Gastrocnemius medialis (tissue), 4 donors: ENCODE measurements at regions not wholly inside any gene's neighbourhood (a gene's known extent, or its start where the extent isn't known, plus 50 kb on each side); places are given as distances from the start of the nearest gene placed in this dataset.
A peak's percentile ranks its signal among the peaks of the same experiment; 100 is the strongest.
"Not testable (repeated sequence)": the region's sequence is repeated elsewhere in the genome, so short reads cannot be mapped to it uniquely, and the experiment has no call there.

Experiments
- ATAC-seq, 2 donors: fragments of 150-250 bp; one replicate each; pipeline ENCODE4 v1.9.1; 2016
- DNase-seq, 2 donors: peaks; one replicate each; pipeline ENCODE4 v3.0.0-alpha.2; 2019
- H3K27ac ChIP-seq, 4 donors: fragments of 200-600 bp; sonication (generic); 1 replicate in 1 of 4; 2 replicates in 3 of 4; pipeline ENCODE4 v1.5.1; 2016 to 2018; ENCODE audit warnings: mild to moderate bottlenecking in 2 of 4, moderate library complexity in 1 of 4
- H3K27me3 ChIP-seq, 3 donors: fragments of 200-600 bp; sonication (generic) in 2 of 3; 1 replicate in 1 of 3; 2 replicates in 2 of 3; pipeline versions ENCODE4 v1.5.1 to v1.6.0; 2016 to 2019; ENCODE audit warnings: mild to moderate bottlenecking in 1 of 3, moderate library complexity in 1 of 3
- H3K36me3 ChIP-seq, 2 donors: fragments of 200-600 bp; sonication (generic) in 1 of 2; one replicate each; pipeline ENCODE4 v1.5.1; 2017 to 2018
- H3K4me1 ChIP-seq, 2 donors: fragments of 200-600 bp; sonication (generic) in 1 of 2; one replicate each; pipeline ENCODE4 v1.5.1; 2016 to 2017; ENCODE audit warnings: mild to moderate bottlenecking in 2 of 2
- H3K4me3 ChIP-seq, 4 donors: fragments of 200-600 bp; sonication (generic) in 3 of 4; 1 replicate in 1 of 4; 2 replicates in 3 of 4; pipeline ENCODE4 v1.5.1; 2016 to 2019; ENCODE audit warnings: mild to moderate bottlenecking in 2 of 4
- H3K9me3 ChIP-seq, 3 donors: fragments of 200-600 bp; sonication (generic) in 2 of 3; 1 replicate in 1 of 3; 2 replicates in 2 of 3; pipeline ENCODE4 v1.5.1; 2016 to 2019
- POLR2A ChIP-seq, 2 donors: fragments of 450-650 bp; IDR thresholded peaks; one replicate each; pipeline ENCODE4 v1.6.1; 2017; ENCODE audit warnings: antibody characterized with exemption in 2 of 2, mild to moderate bottlenecking in 2 of 2, moderate library complexity in 2 of 2
- in situ Hi-C, 4 donors: fragments of 200-750 bp; cut with MboI; loops; one replicate each; pipeline versions ENCODE4 v1.15.0 to v1.8.0; 2017; ENCODE audit warnings: low sequenced_read_pairs in 4 of 4
- intact Hi-C: fragments of 100-400 bp; cut with DNase I; formaldehyde crosslinking; loops from one replicate; pipeline ENCODE4 v1.15.1; 2023; ENCODE audit warnings: low total_unique reads
- TF ChIP-seq, protein P1 (sequence below), 5 experiments: fragments of 450-650 bp in 3 of 5; fragments of 200-600 bp in 2 of 5; sonication (generic) in 2 of 5; IDR thresholded peaks in 4 of 5; conservative IDR thresholded peaks in 1 of 5; 1 replicate in 4 of 5; 2 replicates in 1 of 5; pipeline ENCODE4 v1.5.1; 2016 to 2019; ENCODE audit warnings: antibody characterized with exemption in 5 of 5, mild to moderate bottlenecking in 3 of 5, moderate library complexity in 3 of 5

DNA sequence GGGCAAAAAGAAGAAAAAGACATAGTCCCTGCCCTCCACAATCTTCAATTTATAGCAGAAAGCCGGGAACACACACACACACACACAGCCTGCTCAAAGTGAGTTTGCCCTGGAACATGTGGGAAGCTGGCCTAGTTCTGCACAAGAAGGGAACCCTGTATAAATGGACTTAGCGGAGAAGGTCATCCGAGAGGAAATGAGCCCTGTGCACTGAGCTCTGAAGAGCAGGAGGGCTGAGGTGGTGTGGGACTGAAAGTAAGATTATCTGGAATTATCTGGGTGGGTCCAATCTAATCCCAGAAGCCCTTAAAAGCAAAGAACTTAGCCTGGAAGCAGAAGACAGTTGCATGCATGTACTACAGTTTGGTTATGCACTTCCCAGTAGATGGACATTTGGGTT, 90.0 kb upstream of the CTSV start:
- H3K27me3 ChIP-seq: no peaks in the 10 kb centered on the region
- no peaks in the 10 kb centered on the region for H3K9me3 ChIP-seq
- intact Hi-C loops (no loop called here), in situ Hi-C loops (no loop called here)
- H3K36me3 ChIP-seq: no peaks in the 10 kb centered on the region
- no peak for TF ChIP-seq POLR2A (IDR thresholded peaks at IDR 0.05)
- TF ChIP-seq, protein P1, sequence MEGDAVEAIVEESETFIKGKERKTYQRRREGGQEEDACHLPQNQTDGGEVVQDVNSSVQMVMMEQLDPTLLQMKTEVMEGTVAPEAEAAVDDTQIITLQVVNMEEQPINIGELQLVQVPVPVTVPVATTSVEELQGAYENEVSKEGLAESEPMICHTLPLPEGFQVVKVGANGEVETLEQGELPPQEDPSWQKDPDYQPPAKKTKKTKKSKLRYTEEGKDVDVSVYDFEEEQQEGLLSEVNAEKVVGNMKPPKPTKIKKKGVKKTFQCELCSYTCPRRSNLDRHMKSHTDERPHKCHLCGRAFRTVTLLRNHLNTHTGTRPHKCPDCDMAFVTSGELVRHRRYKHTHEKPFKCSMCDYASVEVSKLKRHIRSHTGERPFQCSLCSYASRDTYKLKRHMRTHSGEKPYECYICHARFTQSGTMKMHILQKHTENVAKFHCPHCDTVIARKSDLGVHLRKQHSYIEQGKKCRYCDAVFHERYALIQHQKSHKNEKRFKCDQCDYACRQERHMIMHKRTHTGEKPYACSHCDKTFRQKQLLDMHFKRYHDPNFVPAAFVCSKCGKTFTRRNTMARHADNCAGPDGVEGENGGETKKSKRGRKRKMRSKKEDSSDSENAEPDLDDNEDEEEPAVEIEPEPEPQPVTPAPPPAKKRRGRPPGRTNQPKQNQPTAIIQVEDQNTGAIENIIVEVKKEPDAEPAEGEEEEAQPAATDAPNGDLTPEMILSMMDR (IDR thresholded peaks at IDR 0.05 in 4 of 5, conservative IDR thresholded peaks at IDR 0.05 in 1 of 5): no peak
- ATAC-seq (no peak), DNase-seq (no peak)
- no peak overlapping the region for H3K27ac ChIP-seq
- H3K4me3 ChIP-seq: no peak overlapping the region
- no peaks in the 10 kb centered on the region for H3K4me1 ChIP-seq

- Histone ChIP-seq H3K9me3 (no peaks in the 10 kb centered on the region), H3K27ac (no peak overlapping the region), H3K27me3 (no peaks in the 10 kb centered on the region), H3K36me3 (no peaks in the 10 kb centered on the region), H3K4me3 (no peak overlapping the region), H3K4me1 (no peaks in the 10 kb centered on the region)
- in situ Hi-C loops (no loop called here), intact Hi-C loops (no loop called here)
- DNase-seq: no peak
- no peak for ATAC-seq
- TF ChIP-seq POLR2A (IDR thresholded peaks at IDR 0.05): no peak
- TF ChIP-seq, protein P1 (IDR thresholded peaks at IDR 0.05 in 4 of 5, conservative IDR thresholded peaks at IDR 0.05 in 1 of 5): no peak
Observed at GRCh38 chr9:97124256-97124655, 85.3 kb upstream of the CTSV start.

DNA sequence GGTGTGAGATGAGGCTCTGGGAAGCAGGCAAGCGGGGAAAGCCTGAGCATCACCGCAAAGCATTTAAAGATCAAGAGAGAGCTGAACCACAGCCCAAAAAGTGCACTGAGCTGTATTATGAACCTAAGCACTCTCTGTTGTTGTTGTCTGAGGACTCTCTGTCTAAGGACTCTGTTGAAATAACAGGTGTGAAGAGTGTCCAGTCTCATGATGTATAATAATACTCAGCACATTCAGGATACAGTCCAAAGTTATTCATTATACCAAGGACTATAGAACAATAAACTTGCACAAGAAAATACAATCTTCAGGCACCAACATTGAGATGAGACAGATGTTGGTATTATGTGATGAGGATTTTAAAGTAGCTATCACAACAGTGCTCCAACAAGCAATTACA, 71.8 kb upstream of the CTSV start:
- Histone ChIP-seq H3K27ac (no peak overlapping the region), H3K9me3 (no peaks in the 10 kb centered on the region), H3K4me1 (no peaks in the 10 kb centered on the region), H3K27me3 (no peaks in the 10 kb centered on the region), H3K4me3 (no peak overlapping the region), H3K36me3 (no peaks in the 10 kb centered on the region)
- DNase-seq (no peak), ATAC-seq (no peak)
- intact Hi-C loops (no loop called here), in situ Hi-C loops (loop anchor here in 2 of 4 donors (10.0 kb wide), 1 partner anchor 256 kb away; the partner anchor contains the start of gene ZNF782 (in 2 of the 2))
- TF ChIP-seq, protein P1 (IDR thresholded peaks at IDR 0.05 in 4 of 5, conservative IDR thresholded peaks at IDR 0.05 in 1 of 5): no peak
- no peak for TF ChIP-seq POLR2A (IDR thresholded peaks at IDR 0.05)

DNA sequence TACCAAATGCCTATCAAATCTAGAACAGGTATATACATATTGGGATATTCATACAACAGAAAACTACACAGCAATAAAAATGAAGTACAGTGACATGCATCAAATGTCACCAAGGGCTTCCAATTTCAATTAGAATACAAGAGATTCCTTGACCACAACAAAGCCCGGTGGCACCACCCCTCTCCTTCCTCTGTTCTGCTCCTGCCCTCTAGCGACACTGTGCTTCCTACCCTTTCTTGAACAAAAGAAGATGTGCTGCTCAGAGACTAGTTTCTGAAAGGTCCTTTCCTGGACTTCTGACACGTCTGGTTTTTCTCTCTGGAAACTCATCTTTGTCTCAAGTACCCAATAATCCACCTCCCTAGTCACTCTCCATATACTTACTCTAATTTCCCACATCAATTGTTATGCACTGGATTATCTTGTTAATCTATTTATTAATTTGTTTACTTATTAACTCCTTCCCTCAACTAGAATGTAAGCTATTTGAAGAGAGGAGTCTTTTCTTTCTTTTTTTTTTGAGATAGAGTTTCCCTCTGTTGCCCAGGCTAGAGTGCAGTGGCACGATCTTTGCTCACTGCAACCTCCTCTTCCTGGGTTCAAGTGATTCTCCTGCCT, 70.4 kb upstream of the CTSV start:
- Histone ChIP-seq H3K9me3 (no peaks in the 10 kb centered on the region), H3K4me1 (no peaks in the 10 kb centered on the region), H3K4me3 (no peak overlapping the region), H3K36me3 (no peaks in the 10 kb centered on the region), H3K27me3 (no peaks in the 10 kb centered on the region), H3K27ac (no peak overlapping the region)
- no peak for TF ChIP-seq POLR2A (IDR thresholded peaks at IDR 0.05)
- TF ChIP-seq, protein P1 (IDR thresholded peaks at IDR 0.05 in 4 of 5, conservative IDR thresholded peaks at IDR 0.05 in 1 of 5): peak in 3 of 5 experiments; percentile 28 to 61 (median 57)
- DNase-seq (peak; percentile 14 to 40), ATAC-seq (peak in 1 of 2 donors; percentile 78)
- intact Hi-C loops (loop anchor here (1.0 kb wide), 1 partner anchor 253 kb away; no protein-coding TSS in a partner anchor), in situ Hi-C loops (loop anchor here in 1 of 4 donors (10.0 kb wide), 1 partner anchor 255 kb away; the partner anchor contains the start of gene ZNF782)

GRCh38 chr9:97105220-97105619, 66.3 kb upstream of the CTSV start:
- H3K4me3 ChIP-seq, H3K9me3 ChIP-seq, H3K27me3 ChIP-seq, ATAC-seq, H3K4me1 ChIP-seq, DNase-seq, intact Hi-C loops, H3K27ac ChIP-seq, H3K36me3 ChIP-seq: not testable (repeated sequence)
- in situ Hi-C loops: loop anchor here in 1 of 4 donors (10.0 kb wide), 1 partner anchor 250 kb away; the partner anchor contains the start of gene ZNF782

DNA sequence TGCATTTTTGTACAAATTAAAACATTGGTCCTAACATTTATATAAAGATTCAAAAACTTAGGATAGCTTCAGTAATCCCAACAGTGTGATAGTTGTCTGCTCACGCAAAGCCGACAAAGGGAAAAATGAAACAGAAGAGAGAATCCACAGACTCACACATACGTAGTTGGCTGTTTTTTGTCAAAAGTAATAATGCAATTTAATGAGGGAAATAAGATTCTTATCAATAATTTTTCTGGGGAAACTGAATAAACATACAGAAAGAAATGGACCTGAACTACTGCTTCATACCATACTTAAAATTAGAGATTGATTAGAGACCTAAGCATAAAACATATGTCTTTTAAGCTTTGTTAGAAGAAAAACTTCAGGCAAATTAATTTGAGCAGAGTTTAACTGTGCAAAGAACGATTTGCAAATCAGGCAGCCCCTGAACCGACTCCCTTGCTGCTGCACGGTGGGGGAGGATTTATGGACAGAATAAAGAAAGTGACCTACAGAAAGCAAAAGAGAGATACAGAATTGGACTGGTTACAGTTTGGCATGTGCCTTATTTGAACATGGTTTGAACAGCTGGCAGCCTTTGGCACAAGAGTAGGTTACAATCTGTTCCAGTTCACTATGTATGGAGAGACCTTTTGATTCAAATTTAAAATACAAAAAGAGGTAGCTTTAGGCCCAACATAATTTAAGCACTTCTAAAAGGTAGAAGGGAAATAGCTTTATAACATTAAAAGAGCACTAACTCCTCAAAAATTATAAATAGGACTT, 64.9 kb upstream of the CTSV start:
- H3K36me3 ChIP-seq, intact Hi-C loops: not testable (repeated sequence)
- in situ Hi-C loops: loop anchor here in 1 of 4 donors (10.0 kb wide), 1 partner anchor 249 kb away; the partner anchor contains the start of gene ZNF782

GRCh38 chr9:97099540-97099939, 60.6 kb upstream of the CTSV start:
- H3K36me3 ChIP-seq, intact Hi-C loops, DNase-seq, H3K4me1 ChIP-seq, in situ Hi-C loops, H3K27ac ChIP-seq, H3K27me3 ChIP-seq, ATAC-seq, H3K9me3 ChIP-seq, H3K4me3 ChIP-seq: not testable (repeated sequence)

More for the DNA sequence above, 64.9 kb upstream of the CTSV start:
- DNase-seq, H3K4me3 ChIP-seq, H3K27me3 ChIP-seq, H3K9me3 ChIP-seq, ATAC-seq, H3K27ac ChIP-seq, H3K4me1 ChIP-seq: not testable (repeated sequence)
